Brain pericyte (primary cell): ENCODE measurements at regions not wholly inside any gene's neighbourhood (a gene's known extent, or its start where the extent isn't known, plus 50 kb on each side); places are given as distances from the start of the nearest gene placed in this dataset.
"Not testable (repeated sequence)": the region's sequence is repeated elsewhere in the genome, so short reads cannot be mapped to it uniquely, and the experiment has no call there.

Source experiments
- DNase-seq: peaks from one replicate; pipeline ENCODE4 v3.0.0-alpha.2; 2012; ENCODE audit warnings: low read depth, low spot score

- DNase-seq: no peak
Measured at GRCh38 chr13:87736849-87737385, 65.7 kb downstream of the SLITRK5 start.

DNA sequence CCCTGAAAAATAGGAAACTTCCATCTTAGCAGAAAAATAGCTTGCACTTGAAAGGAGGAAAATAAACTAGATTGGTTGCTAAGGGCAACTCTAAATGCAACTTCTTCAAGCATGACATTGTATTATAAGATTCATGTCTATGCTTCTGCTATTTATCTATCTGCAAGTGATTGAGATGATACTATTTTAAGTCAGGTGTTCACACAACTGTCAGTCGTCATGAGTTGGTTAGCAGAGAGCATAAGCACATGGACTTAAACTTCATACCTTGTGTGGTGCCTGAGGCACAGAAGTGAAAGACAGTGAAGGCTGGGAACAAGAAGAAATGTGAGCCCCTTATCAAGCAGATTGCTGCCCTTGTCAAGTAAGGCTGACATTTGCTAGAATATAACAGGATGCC lies 82.9 kb downstream of the SLITRK5 start:
- no peak for DNase-seq

GRCh38 chr13:87769445-87769844 lies 98.3 kb downstream of the SLITRK5 start:
- no peak for DNase-seq

- no peak for DNase-seq
Measured at GRCh38 chr13:87777387-87777786, 106.2 kb downstream of the SLITRK5 start.

DNA sequence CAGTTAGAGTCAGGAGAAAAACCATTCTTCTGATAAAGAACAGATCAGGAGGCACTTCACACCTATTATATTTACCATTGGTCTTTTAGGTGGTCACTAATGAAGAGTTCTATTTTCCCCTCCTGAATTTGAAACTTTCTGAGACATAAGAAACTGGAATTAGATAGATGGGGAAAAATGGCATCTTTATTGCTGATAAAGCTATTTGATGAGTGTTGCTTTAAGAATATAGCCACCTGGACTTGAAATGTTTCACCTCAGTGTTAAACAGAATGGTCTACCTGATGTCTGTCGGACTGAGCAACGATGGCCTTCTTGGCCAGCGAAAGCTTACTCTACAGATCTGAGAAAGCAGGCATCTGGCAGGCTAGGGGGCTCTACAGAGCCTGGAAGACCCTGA lies 107.0 kb downstream of the SLITRK5 start:
- no peak for DNase-seq

DNA sequence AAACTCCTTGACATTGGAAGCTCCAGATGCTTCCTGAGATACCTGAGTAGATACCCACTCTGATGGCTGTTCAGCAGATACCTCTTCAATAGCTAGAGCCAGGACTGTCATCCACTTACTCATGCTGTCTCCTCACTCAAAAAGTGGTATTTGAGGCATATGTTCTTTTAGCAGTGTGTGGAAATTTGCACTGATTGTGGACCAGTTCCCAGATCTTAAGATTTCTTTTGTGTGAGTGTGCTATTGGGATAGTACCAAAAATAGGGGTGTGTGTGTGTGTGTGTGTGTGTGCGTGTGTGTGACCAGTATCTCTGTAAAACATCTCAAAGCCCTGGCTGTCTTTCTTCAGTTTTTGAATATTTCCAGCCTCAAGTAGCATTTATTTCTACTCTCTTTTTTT lies 108.3 kb downstream of the SLITRK5 start:
- DNase-seq: no peak

- DNase-seq: no peak
Measured at GRCh38 chr13:87783366-87783765, 112.2 kb downstream of the SLITRK5 start.

- DNase-seq: no peak
Measured at GRCh38 chr13:87788363-87788762, 117.2 kb downstream of the SLITRK5 start.

DNA sequence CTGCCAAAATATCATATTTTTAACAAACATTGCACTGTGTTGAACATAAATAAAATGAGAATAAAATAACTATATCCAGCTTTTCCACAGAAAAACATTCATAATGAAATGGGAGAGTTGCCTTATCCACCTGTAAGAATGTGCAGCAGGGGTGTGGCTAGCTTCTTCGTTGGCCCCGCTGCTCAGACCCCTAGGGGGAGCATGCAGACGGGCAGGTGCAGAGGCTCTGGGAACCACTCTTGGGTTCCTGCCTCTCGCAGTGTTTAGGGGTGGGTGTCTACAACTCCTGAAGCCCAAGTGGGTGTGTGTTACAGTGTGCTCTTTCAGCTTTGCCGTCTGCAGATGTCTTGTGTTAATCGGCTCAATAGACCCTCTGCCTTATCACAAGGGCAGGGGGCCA lies 121.7 kb downstream of the SLITRK5 start:
- DNase-seq: no peak

DNA sequence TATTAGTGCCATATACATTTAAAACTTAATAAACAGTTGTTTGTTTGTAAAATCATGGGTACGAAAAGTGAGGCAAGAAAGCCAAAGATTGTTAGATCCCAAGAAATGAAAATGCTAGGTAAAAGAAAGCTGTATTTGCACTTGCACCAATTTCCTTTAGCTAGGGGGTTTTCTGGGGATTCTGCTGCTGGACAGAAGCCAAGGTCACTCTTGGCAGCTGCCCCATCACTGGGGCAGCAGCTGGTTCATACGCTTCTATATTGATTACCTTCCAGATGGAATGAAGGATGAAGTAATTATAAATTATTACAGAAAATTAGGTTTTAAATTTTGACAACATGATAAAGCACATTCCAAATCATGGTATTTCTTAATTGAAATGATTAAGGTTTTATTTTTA lies 127.4 kb downstream of the SLITRK5 start:
- no peak for DNase-seq

DNA sequence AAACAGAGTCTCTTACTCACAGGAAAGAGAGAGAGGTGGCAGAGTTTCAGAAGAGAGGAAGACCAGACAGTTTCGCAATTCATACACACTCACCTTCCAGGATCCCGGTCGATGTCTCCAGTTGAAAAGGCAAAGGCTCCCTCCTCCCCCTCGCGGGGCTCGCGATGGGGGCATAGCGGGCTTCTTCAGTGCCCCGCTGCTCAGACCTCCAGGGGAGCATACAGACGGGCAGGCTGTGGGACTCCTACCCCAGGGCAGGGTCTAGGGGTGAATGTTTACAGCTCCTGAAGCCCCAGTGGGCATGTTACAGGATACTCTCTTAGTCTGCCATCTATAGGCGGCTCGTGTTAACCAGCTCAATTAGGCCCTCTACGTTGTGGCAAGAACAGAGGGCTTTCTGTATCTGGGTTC lies 139.2 kb downstream of the SLITRK5 start:
- no peak for DNase-seq

DNA sequence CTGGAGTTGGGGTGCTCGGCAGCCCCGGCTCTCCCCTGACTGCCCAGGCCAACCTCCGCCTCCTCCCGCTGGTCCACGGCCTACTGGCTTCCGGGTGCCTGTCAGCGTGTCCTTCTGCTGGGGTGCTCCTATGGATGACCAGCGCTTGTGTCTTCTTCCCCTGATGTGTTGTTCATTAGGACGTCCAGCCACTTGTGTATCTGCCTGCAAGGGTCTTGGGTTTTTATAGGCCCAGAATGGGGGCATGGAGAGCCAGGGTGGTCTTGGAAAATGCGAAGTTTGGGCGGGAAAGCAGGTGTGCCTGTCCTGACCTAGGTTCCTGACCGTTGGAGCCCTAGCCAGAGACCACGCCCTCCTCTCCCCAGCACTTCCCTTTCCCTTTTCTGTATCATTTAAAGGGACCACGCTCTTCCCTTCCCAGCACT lies 139.8 kb downstream of the SLITRK5 start:
- no peak for DNase-seq

DNA sequence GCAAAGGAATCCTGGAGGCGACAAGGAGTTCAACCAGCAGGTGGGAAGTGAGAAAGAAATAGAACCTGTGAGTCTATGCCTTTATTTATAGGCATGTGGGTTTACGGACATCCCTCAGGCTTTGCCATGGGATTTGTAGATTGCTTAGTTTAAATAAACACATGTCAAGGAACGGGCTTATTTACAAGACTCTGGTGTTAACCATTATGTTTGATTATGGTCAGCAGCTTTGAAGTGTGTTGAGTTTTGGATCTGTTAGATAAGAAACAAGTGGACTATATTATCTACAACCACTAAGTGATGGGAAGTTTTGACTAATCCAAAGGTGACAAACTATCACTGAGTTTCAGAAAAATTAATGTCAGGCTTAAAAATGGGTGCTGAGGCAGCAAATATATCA lies 143.2 kb downstream of the SLITRK5 start:
- no peak for DNase-seq

DNA sequence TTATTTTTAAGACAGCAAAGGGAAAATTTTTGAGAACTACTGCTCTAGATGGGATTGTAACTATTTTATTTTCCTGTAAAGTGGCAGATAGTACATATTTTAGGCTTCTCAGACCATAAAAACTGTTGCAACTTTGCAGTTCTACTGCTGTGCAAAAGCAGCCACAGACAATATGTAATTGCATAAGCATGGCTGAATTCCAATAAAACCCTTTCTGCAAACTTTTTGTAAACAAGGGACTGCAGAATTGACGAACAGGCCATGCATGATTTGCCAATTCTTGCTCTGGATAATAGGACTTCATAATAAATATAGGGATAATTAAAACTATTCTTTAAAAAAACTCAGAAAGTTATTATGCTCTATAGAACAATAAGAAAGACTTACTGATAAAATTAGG lies 149.1 kb downstream of the SLITRK5 start:
- no peak for DNase-seq

- no peak for DNase-seq
Measured at GRCh38 chr13:87821512-87821911, 150.3 kb downstream of the SLITRK5 start.

- not testable (repeated sequence) for DNase-seq
Measured at GRCh38 chr13:87826301-87826700, 155.1 kb downstream of the SLITRK5 start.

- no peak for DNase-seq
Measured at GRCh38 chr13:87827479-87827878, 156.3 kb downstream of the SLITRK5 start.

DNA sequence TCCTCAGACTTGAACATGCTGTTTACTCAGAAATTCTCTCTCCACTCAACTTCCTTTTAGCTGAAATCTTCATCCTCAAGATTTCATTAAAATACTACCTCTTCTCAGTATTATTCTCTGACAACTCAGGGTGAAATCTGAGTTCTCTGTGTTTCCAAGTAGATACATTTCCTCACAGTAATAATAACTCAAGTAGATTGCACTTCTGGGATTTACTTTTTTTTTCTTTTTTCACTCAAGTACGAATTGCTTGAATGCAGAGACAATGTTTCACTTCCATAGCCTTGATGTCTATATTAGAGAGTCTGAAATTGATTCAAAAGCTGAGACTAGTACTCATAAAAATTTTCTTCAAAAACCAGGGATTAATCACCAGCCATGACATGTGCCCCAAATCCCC lies 166.4 kb downstream of the SLITRK5 start:
- no peak for DNase-seq

- DNase-seq: no peak
Measured at GRCh38 chr13:87837946-87838345, 166.8 kb downstream of the SLITRK5 start.

DNA sequence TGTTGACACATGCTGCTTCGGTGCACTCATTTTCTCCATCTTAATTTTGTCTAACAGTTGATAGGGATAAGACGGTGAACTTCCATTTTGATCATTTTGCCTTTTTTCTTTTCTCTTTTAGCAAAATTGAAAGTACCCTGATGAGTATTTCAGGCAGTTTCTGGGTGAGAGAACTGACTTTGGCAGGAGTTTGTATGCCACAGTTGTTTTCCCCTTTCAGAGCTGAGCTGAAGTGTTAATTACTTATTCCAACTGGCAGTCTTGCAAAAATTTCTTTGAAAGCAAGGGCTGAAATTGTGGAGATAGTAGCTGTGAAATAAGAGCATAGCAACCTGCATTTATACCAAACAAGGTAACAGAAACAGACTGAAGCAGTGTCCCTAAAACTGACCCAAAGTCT lies 180.2 kb downstream of the SLITRK5 start:
- no peak for DNase-seq

- DNase-seq: no peak
Measured at GRCh38 chr13:87855553-87855952, 184.4 kb downstream of the SLITRK5 start.

DNA sequence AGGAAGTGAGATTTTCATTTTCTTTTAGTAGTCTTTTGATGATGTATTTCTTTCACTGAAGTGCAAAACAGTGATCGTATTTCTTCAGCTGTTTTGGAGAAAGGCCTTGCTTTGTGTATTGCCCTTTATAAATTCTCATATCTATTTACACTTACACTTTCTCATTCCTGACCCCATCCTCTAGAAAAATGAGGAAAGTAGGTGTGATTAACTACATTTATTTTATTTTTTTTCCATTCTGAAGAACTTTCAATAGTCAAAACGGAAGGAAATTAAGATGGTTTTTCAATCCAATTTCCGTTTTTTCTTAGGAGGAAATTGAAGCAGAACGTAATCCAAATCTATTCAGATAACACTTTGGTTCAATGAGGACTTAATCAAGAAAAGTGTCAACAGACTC lies 188.1 kb downstream of the SLITRK5 start:
- DNase-seq: no peak

DNA sequence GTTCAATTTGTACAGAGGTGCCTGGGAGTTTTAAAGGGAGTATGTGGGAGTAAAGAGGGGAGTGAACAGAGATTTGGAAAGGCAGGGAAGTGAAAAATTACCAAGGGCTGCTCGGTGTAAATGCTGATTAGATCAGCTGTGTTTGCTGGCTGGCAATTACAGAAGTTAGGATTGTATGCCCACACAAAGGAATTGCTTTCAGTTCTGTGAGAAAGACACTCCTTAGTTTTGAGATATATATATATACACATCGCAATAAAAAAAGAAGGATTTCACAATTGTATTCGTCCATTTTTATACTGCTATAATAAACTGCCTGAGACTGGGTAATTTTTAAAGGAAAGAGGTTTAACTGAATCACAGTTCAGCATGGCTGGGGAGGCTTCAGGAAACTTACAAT lies 196.3 kb downstream of the SLITRK5 start:
- no peak for DNase-seq

GRCh38 chr13:87868731-87869130 lies 197.6 kb downstream of the SLITRK5 start:
- DNase-seq: no peak
